ENCODE measurements at regions not wholly inside any gene's neighbourhood (a gene's known extent, or its start where the extent isn't known, plus 50 kb on each side); places are given as distances from the start of the nearest gene placed in this dataset.

DNA sequence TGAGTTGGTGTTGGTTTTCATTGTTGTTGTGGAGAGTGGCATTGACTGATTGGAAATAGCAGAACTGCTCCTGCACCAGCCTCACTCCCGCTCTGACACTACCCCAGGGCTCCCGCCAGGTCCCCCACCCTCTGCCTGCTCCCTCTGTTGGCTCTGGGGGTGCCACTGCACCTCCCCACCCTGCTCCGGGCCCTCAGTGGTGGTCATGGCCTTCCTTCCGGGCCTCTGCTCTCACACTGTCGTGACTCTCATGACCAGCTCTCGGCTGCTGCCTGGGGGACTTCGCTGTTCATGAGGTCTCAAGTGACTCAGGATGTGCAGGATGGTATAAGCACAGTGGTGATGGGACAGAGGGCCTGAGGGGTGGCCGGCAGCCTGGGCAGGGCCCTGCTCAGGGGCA is 113.2 kb downstream of the MARCHF4 start:
- intact Hi-C loops (cut with micrococcal nuclease) = no loop called here
- Mint-ChIP-seq H3K4me1 (no peaks in the 10 kb centered on the region), H3K9me3 (peaks cover 0 to 3% (median 0%) of the 10 kb centered on the region in 7 donors), H3K27me3 (ENCODE audit: low read depth in 3 of 3) (peaks cover 0 to 7% (median 4%) of the 10 kb centered on the region in 3 donors), H3K4me3 (no peak overlapping the region), H3K36me3 (no peaks in the 10 kb centered on the region), H3K27ac (no peak overlapping the region)
- Histone ChIP-seq H3K27ac (ENCODE audit: low read depth in 1 of 2, low read length in 2 of 2) (no peak overlapping the region), H3K9me3 (replicated peaks in 1 of 2; ENCODE audit: control insufficient read depth in 1 of 2, insufficient read depth in 1 of 2, low read length in 2 of 2) (no peaks in the 10 kb centered on the region), H2AFZ (ENCODE audit: insufficient read depth, low read depth, low read length, poor library complexity, severe bottlenecking) (no peak overlapping the region), H3K9ac (ENCODE audit: insufficient read depth, low read length, poor library complexity, severe bottlenecking) (no peak overlapping the region), H3K79me2 (ENCODE audit: insufficient read depth, low read length) (no peaks in the 10 kb centered on the region), H3K4me3 (replicated peaks in 1 of 3; ENCODE audit: low read depth in 2 of 3, low read length in 3 of 3) (no peak overlapping the region), H3K4me1 (ENCODE audit: control insufficient read depth in 1 of 2, insufficient read depth in 2 of 2, low read length in 2 of 2) (no peaks in the 10 kb centered on the region), H3K27me3 (ENCODE audit: control insufficient read depth in 2 of 2, insufficient read depth in 2 of 2, low read length in 2 of 2) (no peaks in the 10 kb centered on the region), H3K4me2 (replicated peaks; ENCODE audit: extremely low read depth, low read length, poor library complexity, severe bottlenecking) (no peak overlapping the region), H4K20me1 (ENCODE audit: insufficient read depth, low read length) (no peaks in the 10 kb centered on the region), H3K36me3 (replicated peaks in 1 of 2; ENCODE audit: control insufficient read depth in 1 of 2, insufficient read depth in 2 of 2, low read length in 2 of 2) (no peaks in the 10 kb centered on the region)
- WGBS (ENCODE audit: insufficient coverage) = 98% methylated on average over 8 of the region's 8 CpGs
- TF ChIP-seq CTCF (IDR thresholded peaks at IDR 0.05) = no peak
- DNase-seq = no peak

DNA sequence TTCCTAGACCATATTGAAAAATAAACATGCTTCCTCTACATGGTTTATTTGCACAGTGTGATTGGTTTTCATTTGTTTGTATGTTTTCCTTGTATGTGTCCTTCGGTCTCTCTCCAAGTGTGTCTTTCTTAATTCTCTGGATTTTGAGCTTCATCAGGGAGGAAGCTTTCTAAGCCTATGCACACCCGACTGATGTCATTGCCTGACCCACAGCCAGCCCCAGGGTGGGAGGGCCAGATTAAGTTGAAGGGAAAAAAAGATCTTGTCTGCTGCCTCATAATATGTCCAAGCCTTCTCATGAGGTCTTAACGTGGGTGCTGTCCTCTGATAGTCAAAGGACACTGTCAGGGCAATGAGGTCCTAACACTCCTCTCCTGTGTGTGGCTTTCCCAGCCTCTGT is 115.2 kb downstream of the MARCHF4 start:
- Histone ChIP-seq H3K4me1 (ENCODE audit: control insufficient read depth in 1 of 2, insufficient read depth in 2 of 2, low read length in 2 of 2) (no peaks in the 10 kb centered on the region), H3K9ac (ENCODE audit: insufficient read depth, low read length, poor library complexity, severe bottlenecking) (no peak overlapping the region), H3K36me3 (replicated peaks in 1 of 2; ENCODE audit: control insufficient read depth in 1 of 2, insufficient read depth in 2 of 2, low read length in 2 of 2) (no peaks in the 10 kb centered on the region), H4K20me1 (ENCODE audit: insufficient read depth, low read length) (no peaks in the 10 kb centered on the region), H3K9me3 (replicated peaks in 1 of 2; ENCODE audit: control insufficient read depth in 1 of 2, insufficient read depth in 1 of 2, low read length in 2 of 2) (no peaks in the 10 kb centered on the region), H2AFZ (ENCODE audit: insufficient read depth, low read depth, low read length, poor library complexity, severe bottlenecking) (no peak overlapping the region), H3K79me2 (ENCODE audit: insufficient read depth, low read length) (no peaks in the 10 kb centered on the region), H3K4me3 (replicated peaks in 1 of 3; ENCODE audit: low read depth in 2 of 3, low read length in 3 of 3) (no peak overlapping the region), H3K4me2 (replicated peaks; ENCODE audit: extremely low read depth, low read length, poor library complexity, severe bottlenecking) (no peak overlapping the region), H3K27ac (ENCODE audit: low read depth in 1 of 2, low read length in 2 of 2) (no peak overlapping the region), H3K27me3 (ENCODE audit: control insufficient read depth in 2 of 2, insufficient read depth in 2 of 2, low read length in 2 of 2) (no peaks in the 10 kb centered on the region)
- DNase-seq = no peak
- 78% methylated on average over 1 of the region's 3 CpGs for WGBS (ENCODE audit: insufficient coverage)
- intact Hi-C loops (cut with micrococcal nuclease) = no loop called here
- peaks cover 0 to 2% (median 0%) of the 10 kb centered on the region in 7 donors for H3K9me3 Mint-ChIP-seq
- H3K27ac Mint-ChIP-seq = no peak overlapping the region
- H3K4me1 Mint-ChIP-seq = no peaks in the 10 kb centered on the region
- peaks cover 0 to 6% (median 3%) of the 10 kb centered on the region in 3 donors for H3K27me3 Mint-ChIP-seq (ENCODE audit: low read depth in 3 of 3)
- no peaks in the 10 kb centered on the region for H3K36me3 Mint-ChIP-seq
- no peak for TF ChIP-seq CTCF (IDR thresholded peaks at IDR 0.05)
- no peak overlapping the region for H3K4me3 Mint-ChIP-seq
